ENCODE measurements at regions not wholly inside any gene's neighbourhood (a gene's known extent, or its start where the extent isn't known, plus 50 kb on each side); places are given as distances from the start of the nearest gene placed in this dataset.
"Not testable (repeated sequence)": the region's sequence is repeated elsewhere in the genome, so short reads cannot be mapped to it uniquely, and the experiment has no call there.

DNA sequence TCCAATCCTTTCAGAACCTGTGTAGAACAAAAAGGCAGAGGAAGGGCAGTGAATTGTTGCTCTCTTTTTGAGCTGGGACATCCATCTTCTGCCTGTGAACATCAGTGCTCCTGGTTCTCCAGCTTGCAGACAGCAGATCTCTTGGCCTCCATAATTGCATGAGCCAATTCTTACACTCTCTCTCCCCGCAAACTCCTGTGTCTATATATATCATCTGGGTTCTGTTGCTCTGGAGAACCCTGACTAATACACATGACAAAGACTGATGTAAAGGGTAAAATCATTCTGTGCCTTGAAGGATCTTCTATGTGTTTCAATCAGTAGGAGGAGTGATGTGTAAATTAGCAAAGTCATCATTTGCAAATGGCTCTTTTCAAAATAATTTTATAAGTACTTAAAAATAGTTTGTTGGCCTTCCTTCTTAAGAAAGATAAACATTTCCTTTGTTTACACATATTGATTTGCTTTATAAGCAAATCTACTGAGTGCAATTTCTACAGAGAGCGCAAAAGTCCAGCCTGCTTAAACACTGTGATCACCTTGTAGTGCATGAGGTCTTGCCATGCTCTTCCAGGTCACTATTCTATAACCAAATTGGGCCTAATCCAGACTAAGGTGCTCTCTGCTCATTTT lies 154.9 kb upstream of the ANKRD28 start:
- no peak for DNase-seq

DNA sequence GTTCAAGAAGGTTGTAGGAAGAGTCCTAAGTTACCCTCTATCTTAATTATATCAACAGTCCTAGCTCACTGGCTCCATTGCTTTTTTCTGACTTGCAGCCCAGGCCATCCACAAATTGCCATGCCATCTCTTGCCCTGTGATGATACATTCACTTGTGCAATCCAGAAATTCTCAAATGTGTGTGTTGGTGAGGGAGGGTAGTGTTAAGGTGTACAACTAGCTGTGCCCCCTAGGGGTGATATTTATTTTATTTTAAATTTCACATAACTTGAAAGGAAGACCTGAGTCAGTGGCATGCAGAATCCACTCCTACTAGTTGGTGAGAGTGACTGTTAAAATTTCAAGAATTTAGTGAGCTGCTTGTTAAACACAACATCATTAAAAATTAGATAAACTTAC lies 156.1 kb upstream of the ANKRD28 start:
- no peak for DNase-seq

DNA sequence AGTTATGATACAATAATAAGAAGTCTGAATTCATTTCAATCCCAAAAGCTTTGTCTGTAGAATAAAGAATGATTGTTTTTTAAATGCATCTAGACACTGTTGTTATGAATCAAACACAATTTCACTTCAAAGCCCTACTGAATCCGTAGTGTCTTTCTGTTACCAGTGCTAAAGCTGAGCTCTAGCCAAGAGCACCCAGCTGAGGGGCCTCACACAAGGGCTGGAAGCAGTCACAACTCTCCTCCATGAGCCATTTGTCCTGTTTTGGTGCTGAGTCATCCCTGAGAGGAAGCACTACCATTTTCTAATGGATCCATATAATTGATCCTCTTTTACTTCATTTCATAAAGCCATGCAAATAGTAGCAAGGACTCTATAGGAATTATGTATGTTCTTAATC lies 158.2 kb upstream of the ANKRD28 start:
- DNase-seq = no peak

DNA sequence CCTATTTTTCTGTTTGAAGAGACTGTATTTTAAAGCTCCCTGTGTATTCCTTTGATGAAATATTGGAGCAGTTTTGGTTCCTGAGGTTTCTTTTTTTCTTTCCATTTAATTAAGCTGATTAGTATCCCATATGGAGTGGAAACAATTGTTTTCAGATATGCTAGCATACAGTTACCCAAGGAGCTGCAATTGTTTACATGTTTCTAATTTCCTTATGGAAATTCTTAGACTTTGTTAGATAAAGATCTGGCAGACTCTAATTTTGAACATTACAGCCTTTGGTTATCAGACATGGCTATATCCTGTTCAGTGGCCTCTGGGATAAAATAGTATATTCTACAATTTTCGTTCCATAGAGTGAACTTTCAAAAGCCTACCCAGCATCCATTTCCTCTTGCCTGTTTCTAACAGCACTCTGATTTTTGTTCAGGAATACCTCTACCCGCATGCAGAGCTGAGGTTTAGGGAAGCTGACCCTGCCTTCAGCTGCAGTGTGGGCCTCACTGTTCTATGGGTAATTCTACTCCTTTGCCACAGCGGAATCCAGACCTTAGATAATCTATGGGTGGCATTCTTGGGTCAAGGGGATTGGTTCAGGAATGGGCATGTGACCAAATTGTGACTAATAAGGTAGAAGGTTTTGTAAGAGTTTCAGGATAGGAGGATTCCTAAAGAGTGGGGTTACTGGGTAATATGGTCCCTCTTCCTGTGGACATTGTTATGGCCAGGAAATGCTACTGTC lies 161.1 kb upstream of the ANKRD28 start:
- no peak for DNase-seq

DNA sequence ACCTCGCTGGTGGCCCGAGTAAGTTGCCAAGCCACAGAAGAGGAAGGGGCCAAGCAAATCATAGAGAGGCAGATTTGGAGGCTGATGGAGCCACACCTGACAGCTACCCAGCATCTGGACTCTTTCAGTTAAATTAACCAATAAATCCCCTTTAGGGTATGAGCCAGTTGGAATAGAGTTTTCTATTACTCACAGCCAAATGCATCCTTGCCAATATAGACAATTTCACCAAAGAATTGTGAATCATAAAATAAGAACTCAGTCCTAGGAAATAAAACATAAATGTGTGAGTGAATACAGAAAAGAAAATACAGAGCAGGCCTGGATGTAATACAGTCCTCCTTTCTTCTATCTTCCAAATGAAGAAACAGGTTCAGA lies 161.6 kb upstream of the ANKRD28 start:
- DNase-seq = no peak

DNA sequence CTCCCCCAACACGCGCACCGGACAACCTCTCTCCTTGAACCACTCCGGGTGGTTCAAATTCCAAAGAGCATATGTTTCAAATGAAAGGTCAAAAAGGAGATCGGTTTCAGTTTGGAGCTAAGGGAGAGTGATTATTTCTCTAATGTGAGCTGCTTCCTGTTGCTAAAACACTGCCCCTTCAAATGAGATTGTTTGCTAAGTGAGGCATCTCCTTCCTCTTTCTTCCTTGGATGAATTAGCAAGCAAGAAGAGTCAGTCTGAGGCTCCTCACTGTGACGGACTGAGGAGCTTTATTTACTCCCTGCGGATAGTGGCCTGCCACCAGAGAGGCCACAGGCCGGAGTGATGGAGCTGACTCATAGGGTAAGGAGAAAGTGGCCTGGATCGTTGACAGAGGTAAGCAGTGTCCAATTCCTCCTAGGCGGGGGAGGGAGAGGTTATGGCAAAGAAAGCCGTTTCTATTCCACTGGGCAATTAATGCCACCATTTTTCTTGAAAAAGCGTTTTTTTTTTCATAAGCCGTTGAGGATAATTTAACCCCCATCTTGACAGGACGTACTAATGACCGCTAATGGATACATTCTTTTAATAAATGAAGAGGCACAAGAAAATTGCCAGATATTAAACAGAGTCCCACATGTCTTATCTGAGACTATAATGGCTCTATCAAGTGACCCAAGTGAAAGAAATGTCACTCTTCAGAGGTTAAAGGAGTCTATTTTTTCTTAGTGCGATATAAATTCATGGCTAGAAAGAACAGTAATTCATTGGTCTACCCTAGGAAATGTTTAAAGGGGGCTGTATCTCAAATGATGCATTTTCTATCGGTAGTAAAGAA lies 167.0 kb upstream of the ANKRD28 start:
- no peak for DNase-seq

DNA sequence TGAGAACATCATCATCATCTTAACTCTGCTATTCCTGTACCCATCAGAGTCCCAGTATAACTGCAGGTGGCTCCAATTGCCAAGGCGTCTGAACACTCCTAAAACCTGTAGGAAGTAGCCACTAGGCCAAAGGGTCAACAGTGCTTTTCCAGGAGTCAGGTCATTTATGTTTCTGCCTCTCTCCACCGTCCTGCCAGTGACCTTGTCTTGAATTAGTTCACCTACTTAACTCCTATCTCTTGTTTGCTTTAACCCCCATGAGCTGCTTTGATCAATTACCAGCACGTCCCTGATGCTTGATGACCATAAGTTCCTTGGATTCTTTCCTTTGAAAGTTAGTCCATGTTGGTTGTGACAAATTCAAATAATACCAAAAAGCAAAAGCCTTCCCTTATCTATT lies 169.8 kb upstream of the ANKRD28 start:
- no peak for DNase-seq

DNA sequence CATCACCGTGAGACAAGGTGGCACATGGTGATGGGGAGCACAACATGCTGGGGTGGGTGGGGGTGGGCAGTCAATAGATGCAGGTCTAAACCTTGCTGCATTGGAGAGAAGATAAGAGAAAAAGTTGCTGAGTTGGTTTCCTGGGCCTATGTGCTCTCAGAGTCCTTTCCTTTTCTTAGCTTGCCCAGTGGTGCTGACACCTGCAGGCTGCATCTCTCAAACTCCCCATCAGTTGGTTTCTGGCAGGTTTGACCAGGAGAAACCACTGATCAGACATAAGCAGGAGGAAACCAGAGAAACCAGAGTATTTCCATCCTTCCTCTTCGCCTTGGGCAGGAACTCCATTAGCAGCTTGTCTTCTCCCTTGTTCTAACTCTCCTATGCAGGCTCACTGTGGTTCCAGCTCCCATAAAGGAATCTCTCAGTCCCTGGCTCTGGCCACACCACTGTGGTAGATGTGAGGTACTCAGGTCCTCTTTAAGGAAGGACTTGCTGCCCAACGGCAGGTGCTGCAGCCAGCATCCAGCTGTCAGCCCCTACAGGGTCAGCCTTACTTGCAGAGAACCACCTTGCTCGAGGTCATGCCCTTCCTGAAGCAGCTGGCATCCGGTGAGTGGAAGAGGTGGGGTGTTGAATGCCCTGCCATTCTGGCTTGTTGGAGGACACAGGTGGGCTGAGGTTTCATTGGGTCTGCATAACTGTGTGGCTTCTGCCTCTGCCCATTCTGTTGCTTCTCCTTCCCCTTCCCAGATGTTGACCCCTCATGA lies 172.3 kb upstream of the ANKRD28 start:
- no peak for DNase-seq

DNA sequence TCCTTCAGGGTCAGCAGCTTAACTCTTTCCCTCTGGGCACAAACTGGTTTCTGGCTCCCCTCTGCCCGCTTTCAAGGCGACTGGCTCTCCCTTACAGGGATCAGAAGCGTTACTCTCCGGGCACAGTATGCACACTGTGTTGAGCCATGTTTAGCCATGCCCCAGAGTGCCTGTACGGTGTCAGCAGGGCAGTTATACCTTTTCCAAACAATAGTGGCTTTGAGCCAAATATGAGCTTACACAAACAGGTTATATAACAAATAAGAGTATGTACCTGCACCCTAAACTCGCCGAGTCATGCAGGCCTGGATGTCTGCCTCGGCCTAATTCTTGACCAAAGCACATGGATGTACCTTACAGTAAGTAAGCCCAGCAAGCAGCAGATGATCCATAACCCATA lies 175.6 kb upstream of the ANKRD28 start:
- DNase-seq = no peak

DNA sequence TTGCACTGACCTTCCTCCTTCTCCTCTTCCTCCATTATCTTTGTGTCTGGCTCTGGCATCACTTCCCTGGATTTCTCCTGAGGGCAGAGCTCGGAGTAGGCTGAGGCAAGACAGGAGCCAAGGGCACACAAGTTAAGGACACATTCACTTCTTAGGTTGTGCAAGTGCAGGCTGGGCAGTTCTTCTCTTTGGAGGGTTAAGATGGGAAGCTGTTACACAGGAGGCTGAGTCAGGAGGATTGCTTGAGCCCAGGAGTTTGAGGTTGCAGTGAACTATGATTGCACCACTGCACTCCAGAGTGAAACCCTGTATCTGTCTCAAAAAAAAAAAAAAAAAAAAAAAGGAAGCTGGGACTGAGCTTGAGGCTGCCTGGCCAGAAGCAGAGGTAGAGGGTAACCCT lies 176.2 kb upstream of the ANKRD28 start:
- no peak for DNase-seq

DNA sequence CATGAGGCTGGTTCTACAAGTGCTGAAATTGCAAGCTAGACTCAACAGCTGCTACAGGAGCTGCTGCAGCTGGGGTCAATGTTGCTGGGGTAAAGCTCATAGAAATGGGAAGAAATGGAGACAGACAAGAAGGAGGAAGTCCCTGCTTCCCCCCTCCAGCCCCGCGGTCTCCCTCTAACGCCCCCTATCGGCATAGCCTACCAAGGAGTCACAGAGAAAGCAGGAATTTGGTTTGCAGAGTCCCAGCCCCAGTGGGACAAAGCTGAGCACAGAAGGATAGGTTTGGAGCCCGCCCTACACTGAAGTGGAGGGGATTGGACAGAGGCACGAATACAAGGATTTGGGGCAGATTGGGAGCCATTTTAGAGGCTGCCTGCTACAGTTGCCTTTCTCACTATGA lies 176.9 kb upstream of the ANKRD28 start:
- no peak for DNase-seq

DNA sequence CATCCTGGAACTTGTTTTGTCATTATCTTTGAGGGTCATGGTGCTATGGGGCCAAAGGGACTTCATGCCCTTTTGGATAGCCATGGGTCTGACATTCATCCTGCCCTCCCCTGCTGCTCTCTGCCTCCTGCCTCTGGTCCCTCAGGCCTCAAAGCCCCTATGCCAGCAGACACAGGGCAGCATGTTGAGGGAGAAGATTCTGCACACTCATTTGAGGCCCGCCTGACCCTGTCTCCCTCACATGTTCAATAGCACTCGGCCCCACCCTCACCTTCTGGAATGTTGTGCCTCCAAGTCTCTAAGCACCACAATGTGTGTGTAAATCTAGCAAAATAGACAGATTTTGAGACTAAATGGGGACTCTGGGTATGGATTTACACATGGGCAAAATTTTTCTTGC lies 178.7 kb upstream of the ANKRD28 start:
- no peak for DNase-seq

DNA sequence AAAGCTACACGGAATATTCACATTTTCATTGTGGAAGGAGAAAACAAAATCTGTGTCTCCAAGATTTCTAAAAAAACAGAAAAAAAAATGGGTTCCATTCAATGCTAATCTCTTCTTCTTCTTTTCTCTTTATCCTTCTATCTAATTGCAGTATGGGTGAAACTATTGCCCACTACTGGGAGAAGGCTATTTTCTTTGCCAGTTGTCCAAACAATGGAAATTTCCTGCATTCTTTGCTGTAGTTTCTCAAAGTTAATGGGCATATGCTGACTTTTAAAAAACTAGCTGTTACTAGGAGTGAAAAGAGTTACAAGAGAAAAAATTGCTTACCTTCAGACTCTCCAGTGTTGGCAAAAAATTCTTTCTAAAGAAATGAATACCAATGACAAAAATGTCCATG lies 179.3 kb upstream of the ANKRD28 start:
- no peak for DNase-seq

DNA sequence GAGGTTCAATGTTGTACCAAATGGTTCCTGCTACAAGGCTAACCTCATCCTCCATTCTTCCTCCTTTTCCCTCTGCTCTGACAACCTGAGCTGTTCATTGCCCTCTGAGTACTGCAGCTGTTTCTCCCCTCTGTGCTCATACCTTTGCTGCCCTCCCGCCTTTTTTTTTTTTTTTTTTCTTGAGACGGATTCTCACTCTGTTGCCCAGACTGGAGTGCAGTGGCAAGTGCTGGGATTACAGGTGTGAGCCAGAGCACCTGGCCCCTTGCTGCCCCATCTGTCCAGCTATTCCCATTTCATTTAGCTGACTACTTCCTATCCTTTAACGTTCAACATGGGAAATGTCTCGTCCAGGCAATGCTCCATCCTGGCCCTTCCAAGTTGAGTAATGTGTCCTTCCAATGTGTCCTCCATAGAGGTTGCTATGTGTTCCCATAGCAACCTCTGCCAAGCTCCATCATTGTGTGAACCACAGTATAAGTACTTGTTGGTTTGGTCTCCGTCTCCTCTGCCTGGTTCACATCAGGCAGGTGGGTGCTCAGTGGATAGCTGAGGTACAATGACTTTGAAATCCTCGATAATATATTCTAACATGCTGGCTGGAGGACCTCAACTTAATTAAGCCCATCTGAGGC lies 179.9 kb upstream of the ANKRD28 start:
- DNase-seq = no peak

DNA sequence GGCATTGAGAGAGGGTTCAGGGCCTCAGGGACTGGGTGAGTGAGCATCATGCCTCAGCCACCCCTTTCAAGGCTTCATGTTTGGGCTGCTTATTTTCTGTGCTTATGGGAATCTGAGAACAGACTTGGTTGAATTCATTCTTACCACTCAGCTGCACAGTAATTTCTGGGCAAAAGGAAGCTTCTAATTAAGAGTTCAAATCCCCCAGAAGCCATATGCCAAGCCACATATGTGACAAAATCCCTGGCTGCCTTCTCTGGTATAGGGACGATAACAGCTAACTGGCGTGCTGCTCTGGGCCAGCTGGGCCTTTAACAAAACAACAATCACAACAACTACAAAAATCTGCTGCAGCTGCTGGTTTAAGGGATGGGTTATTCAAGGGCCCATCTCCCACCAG lies 181.0 kb upstream of the ANKRD28 start:
- DNase-seq = no peak

DNA sequence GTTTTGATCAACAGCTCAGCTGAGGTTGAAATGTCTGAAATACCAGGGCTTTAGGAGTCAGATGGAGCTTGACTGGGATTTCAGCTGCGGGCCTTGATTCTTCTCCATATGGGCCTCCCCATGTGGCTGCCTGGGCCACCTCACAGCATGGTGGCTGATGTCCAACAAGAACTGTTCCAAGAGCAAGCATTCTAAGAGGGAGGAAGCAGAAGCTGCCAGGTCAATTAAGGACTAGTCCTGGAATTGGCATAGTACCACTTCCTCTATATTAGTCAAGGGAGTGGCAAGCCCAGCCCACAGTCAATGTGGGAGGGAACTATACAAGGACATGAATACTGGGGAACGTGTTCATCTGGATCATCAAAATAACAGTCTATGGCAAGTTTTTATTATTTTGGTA lies 181.7 kb upstream of the ANKRD28 start:
- DNase-seq = no peak

DNA sequence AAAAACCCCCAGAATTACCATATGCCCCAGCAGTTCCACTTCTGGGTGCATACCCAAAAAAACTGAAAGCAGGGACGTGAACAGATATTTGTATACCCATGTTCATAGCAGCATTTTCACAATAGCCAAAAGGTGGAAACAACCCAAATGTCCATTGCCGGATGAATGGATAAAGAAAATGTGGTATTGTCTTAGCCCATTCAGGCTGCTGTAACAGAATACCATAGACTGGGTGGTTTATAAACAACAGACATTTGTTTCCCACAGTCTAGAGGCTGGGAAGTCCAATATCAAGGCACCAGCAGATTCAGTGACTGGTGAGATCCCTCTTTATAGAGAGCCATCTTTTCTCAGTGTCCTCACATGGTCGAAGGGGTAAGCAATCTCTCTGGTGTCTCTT lies 182.1 kb upstream of the ANKRD28 start:
- no peak for DNase-seq

DNA sequence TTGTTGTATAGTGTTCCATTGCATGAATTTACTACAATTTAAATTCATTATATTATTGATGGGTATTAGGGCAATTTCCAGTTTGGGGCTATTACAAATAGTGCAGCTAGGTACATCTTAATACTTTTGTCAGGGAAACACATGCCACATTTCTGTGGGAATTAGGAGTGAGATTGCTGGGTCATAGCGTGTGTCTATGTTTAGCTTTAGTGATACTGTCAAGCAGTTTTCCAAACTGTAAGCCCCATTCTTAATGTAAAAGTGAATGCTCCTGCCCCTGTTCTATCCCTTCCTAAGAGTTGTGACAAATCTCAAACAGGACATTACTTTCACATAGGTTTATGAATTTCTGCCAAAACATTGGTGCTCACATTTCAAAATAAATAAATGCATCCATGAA lies 184.5 kb upstream of the ANKRD28 start:
- no peak for DNase-seq

DNA sequence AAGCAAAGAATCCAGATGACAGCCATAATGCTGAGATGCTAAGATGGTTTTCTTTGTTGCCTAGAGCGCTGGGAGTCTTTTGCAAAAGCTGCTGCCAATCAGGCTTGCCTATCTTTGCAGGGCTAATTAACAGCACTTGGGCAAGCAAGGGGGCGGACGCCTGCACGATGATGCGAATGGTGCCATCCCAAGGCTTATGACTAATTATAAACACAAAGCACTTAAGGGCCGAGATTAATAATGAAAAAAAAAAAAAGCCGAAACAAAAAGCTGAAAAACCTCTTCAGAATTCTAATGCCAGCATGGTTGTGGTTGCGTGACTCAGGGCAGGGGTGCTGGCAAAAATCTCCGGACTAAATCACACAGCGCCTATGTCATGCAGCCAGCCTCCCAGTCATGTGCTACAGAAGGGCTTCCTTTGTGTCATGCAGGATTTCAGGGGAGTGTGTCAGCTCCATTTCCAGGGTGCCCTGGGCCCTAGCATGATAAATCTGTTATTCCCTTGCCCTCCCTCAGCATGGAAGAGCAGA lies 185.0 kb upstream of the ANKRD28 start:
- no peak for DNase-seq

DNA sequence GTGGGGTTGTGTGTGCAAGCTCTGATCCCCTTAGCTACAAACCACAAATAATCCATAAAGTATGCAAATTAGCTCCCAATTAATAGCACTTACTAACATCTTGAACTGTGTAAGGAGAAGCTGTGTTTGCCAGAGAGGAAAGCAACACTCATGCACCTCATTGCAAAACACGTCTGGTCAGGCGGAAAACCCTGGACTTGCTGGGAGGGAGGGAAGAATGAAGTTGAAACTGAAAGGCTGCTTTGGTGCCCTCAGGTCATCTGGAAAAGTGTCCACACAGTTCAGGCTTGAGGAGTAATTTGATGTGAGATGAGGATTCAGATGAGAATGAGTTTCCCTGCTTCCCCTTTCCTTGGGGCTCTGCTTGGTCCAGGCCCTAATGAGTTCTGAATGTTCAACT lies 185.5 kb upstream of the ANKRD28 start:
- no peak for DNase-seq

DNA sequence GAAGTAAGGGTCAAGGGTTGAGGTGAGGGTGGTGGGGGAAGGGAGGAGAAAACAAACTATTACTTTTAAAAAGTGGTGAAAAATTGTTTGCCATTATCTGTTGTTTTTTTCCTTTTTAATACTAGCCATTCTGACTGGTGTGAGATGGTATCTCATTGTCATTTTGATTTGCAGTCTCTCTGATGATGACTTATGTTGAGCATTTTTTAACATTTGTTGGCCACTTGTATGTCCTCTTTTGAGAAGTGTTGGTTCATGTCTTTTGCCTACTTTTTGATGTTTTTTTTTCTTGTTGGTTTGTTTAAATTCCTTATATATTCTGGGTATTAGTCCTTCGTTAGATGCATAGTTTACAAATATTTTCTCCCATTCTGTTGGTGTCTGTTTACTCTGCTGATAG lies 185.9 kb upstream of the ANKRD28 start:
- no peak for DNase-seq

DNA sequence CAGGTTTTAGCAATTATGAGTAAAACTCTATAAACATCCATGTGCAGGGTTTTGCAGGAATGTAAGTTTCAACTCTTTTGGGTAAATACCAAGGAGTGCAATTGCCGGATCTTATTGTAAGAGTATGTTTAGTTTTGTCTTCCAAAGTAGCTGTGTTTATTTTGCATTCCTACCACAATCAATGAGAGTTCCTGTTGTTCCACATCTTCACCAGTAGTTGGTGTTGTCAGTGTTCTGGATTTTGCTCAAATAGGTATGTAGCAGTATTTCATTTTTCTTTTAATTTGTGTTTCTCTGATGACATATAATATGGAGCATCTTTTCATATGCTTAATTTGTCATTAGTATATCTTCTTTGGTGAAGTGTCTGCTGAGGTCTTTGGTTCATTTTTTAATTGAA lies 185.1 kb upstream of the GALNT15 start:
- no peak for DNase-seq

DNA sequence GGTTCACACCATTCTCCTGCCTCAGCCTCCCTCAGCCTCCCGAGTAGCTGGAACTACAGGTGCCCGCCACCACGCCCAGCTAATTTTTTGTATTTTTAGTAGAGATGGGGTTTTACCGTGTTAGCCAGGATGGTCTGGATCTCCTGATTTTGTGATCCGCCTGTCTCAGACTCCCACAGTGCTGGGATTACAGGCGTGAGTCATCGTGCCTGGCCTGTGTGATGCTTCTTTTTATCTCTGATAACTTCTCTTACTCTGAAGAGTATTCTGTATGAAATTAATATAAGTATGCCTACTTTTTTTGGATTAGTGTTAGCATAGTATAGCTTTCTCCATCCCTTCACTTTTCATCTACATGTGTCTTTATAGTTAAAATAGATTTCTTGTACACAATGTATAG lies 180.8 kb upstream of the GALNT15 start:
- not testable (repeated sequence) for DNase-seq

All from SHP77 treated with DMSO at 0.1 percent for 48 hours (cell line).